PC-9 (cell line): ENCODE measurements at regions not wholly inside any gene's neighbourhood (a gene's known extent, or its start where the extent isn't known, plus 50 kb on each side); places are given as distances from the start of the nearest gene placed in this dataset.

Experiments used
- BruUV-seq: library from RNA; stranded (reverse); fragments of 400-500 nt; replicated peaks from 2 replicates; lab custom pipeline; 2021; lab: Mats Ljungman, UMichigan
- CTCF ChIA-PET: fragments of 300-600 bp; sonication (Branson Sonifier 250); formaldehyde crosslinking; loops from one replicate; lab custom pipeline; 2022; ENCODE audit warnings: antibody characterized with exemption; lab: Charles Lee
- POLR2A ChIA-PET: fragments of 300-600 bp; sonication (Branson Sonifier 250); formaldehyde crosslinking; loops from one replicate; lab custom pipeline; 2022; ENCODE audit warnings: antibody characterized with exemption; ENCODE audit not compliant: unreplicated experiment; lab: Charles Lee
- DNase-seq, 2 experiments: peaks; one replicate each; pipeline versions ENCODE4 v3.0.0 to v3.0.0-alpha.2; 2015 to 2022; ENCODE audit warnings: mixed read lengths in 1 of 2
- H2AFZ ChIP-seq: fragments of 200-600 bp; sonication (generic); 2 replicates; pipeline ENCODE4 v1.8.1; 2017; ENCODE audit warnings: antibody characterized with exemption
- H3F3A ChIP-seq: fragments of 200-600 bp; sonication (generic); 2 replicates; pipeline ENCODE4 v1.8.1; 2017; ENCODE audit warnings: antibody characterized with exemption, mild to moderate bottlenecking, low read depth; ENCODE audit not compliant: insufficient read depth
- H3K27ac ChIP-seq: fragments of 200-600 bp; sonication (generic); 2 replicates; pipeline ENCODE4 v1.6.1; 2016; ENCODE audit warnings: mixed run types
- H3K27me3 ChIP-seq: fragments of 200-600 bp; sonication (generic); 2 replicates; pipeline ENCODE4 v1.6.1; 2016; ENCODE audit warnings: low read depth, mixed run types; ENCODE audit not compliant: insufficient read depth
- H3K36me3 ChIP-seq: fragments of 200-600 bp; sonication (generic); 2 replicates; pipeline ENCODE4 v1.6.1; 2016; ENCODE audit warnings: low read depth, mixed run types
- H3K4me1 ChIP-seq: fragments of 200-600 bp; sonication (generic); replicated peaks from 2 replicates; pipeline ENCODE4 v1.6.1; 2016; ENCODE audit warnings: mixed run types; ENCODE audit not compliant: insufficient read depth
- H3K4me2 ChIP-seq: fragments of 200-600 bp; sonication (generic); 2 replicates; pipeline ENCODE4 v1.6.1; 2017; ENCODE audit warnings: mixed run types
- H3K4me3 ChIP-seq: fragments of 200-600 bp; sonication (generic); 2 replicates; pipeline ENCODE4 v1.6.1; 2016; ENCODE audit warnings: mixed run types
- H3K79me2 ChIP-seq: fragments of 200-600 bp; sonication (generic); 2 replicates; pipeline ENCODE4 v1.6.1; 2017; ENCODE audit warnings: low read depth, mixed run types
- H3K9me2 ChIP-seq: fragments of 200-600 bp; sonication (generic); 2 replicates; pipeline ENCODE4 v1.8.1; 2017; ENCODE audit warnings: mild to moderate bottlenecking; ENCODE audit not compliant: insufficient read depth
- H3K9me3 ChIP-seq: fragments of 200-600 bp; sonication (generic); 2 replicates; pipeline ENCODE4 v1.8.1; 2016; ENCODE audit warnings: low read depth; ENCODE audit not compliant: insufficient read depth
- H4K20me1 ChIP-seq: fragments of 200-600 bp; sonication (generic); 2 replicates; pipeline ENCODE4 v1.8.1; 2017; ENCODE audit not compliant: insufficient read depth
- CTCF ChIP-seq: fragments of 200-600 bp; sonication (generic); conservative IDR thresholded peaks from 2 replicates; pipeline ENCODE4 v1.6.1; 2017; ENCODE audit warnings: mixed run types, antibody characterized with exemption, mild to moderate bottlenecking, moderate library complexity
- EZH2 ChIP-seq: fragments of 200-600 bp; sonication (generic); IDR thresholded peaks from 2 replicates; pipeline ENCODE4 v1.8.0; 2017; ENCODE audit warnings: antibody characterized with exemption, low read depth
- intact Hi-C: fragments of 100-400 bp; cut with micrococcal nuclease; formaldehyde crosslinking; loops from one replicate; pipeline ENCODE4 v1.10.0; 2022; ENCODE audit not compliant: unreplicated experiment

- TF ChIP-seq EZH2 = no peak
- TF ChIP-seq CTCF = no peak
- Histone ChIP-seq H3F3A (no peaks in the 10 kb centered on the region), H3K4me1 (no peaks in the 10 kb centered on the region), H3K27ac (no peak overlapping the region), H4K20me1 (no peaks in the 10 kb centered on the region), H3K27me3 (no peaks in the 10 kb centered on the region), H3K4me3 (no peak overlapping the region), H3K9me2 (no peaks in the 10 kb centered on the region), H3K79me2 (no peaks in the 10 kb centered on the region), H3K9me3 (no peaks in the 10 kb centered on the region), H2AFZ (no peak overlapping the region), H3K4me2 (no peak overlapping the region), H3K36me3 (no peaks in the 10 kb centered on the region)
- intact Hi-C loops = no loop called here
- DNase-seq = no peak
- ChIA-PET POLR2A (no interaction called here), CTCF (no interaction called here)
- BruUV-seq = no TSS peak
These were observed 267.7 kb downstream of the SLC6A15 start for GRCh38 chr12:84644908-84645307.

GRCh38 chr12:84643993-84644392, 268.6 kb downstream of the SLC6A15 start:
- no peaks in the 10 kb centered on the region for H3K79me2 ChIP-seq
- no peak overlapping the region for H3K4me3 ChIP-seq
- no peak for TF ChIP-seq CTCF
- no peak for TF ChIP-seq EZH2
- BruUV-seq = no TSS peak
- H3K9me3 ChIP-seq = no peaks in the 10 kb centered on the region
- POLR2A ChIA-PET = no interaction called here
- H3K4me2 ChIP-seq = no peak overlapping the region
- no peaks in the 10 kb centered on the region for H3K36me3 ChIP-seq
- H3F3A ChIP-seq = no peaks in the 10 kb centered on the region
- no peaks in the 10 kb centered on the region for H4K20me1 ChIP-seq
- no peak overlapping the region for H2AFZ ChIP-seq
- intact Hi-C loops = no loop called here
- no peaks in the 10 kb centered on the region for H3K9me2 ChIP-seq
- H3K4me1 ChIP-seq = no peaks in the 10 kb centered on the region
- CTCF ChIA-PET = no interaction called here
- H3K27me3 ChIP-seq = no peaks in the 10 kb centered on the region
- no peak overlapping the region for H3K27ac ChIP-seq
- DNase-seq = no peak

GRCh38 chr12:84641940-84642545, 270.6 kb downstream of the SLC6A15 start:
- Histone ChIP-seq H3K9me3 (no peaks in the 10 kb centered on the region), H3K9me2 (no peaks in the 10 kb centered on the region), H3K4me1 (no peaks in the 10 kb centered on the region), H3K4me2 (no peak overlapping the region), H3F3A (no peaks in the 10 kb centered on the region), H4K20me1 (no peaks in the 10 kb centered on the region), H3K27me3 (no peaks in the 10 kb centered on the region), H3K36me3 (no peaks in the 10 kb centered on the region), H3K79me2 (no peaks in the 10 kb centered on the region), H3K4me3 (no peak overlapping the region), H3K27ac (no peak overlapping the region), H2AFZ (no peak overlapping the region)
- no TSS peak for BruUV-seq
- DNase-seq = no peak
- intact Hi-C loops = no loop called here
- POLR2A ChIA-PET = no interaction called here
- CTCF ChIA-PET = no interaction called here
- TF ChIP-seq CTCF (no peak), EZH2 (no peak)
